ENCODE measurements at regions not wholly inside any gene's neighbourhood (a gene's known extent, or its start where the extent isn't known, plus 50 kb on each side); places are given as distances from the start of the nearest gene placed in this dataset.

GRCh38 chr4:106493086-106493485 is 124.5 kb upstream of the GIMD1 start:
- Histone ChIP-seq H3K27ac (ENCODE audit: low read depth, low read length) (no peak overlapping the region), H3K9me3 (ENCODE audit: control insufficient read depth, low read length) (no peaks in the 10 kb centered on the region), H3K36me3 (ENCODE audit: control insufficient read depth, insufficient read depth, low read length) (no peaks in the 10 kb centered on the region), H3K4me3 (ENCODE audit: low read length) (no peak overlapping the region), H3K4me1 (ENCODE audit: control insufficient read depth, insufficient read depth, low read length) (no peaks in the 10 kb centered on the region), H3K27me3 (ENCODE audit: control insufficient read depth, insufficient read depth, low read length, poor library complexity, severe bottlenecking) (no peaks in the 10 kb centered on the region), H3K9ac (ENCODE audit: extremely low read depth, low read length, poor library complexity, severe bottlenecking) (no peak overlapping the region)
- H3K36me3 Mint-ChIP-seq (ENCODE audit: low read depth) = no peaks in the 10 kb centered on the region
- no peak overlapping the region for H3K27ac Mint-ChIP-seq
- H3K27me3 Mint-ChIP-seq (ENCODE audit: insufficient read depth) = no peaks in the 10 kb centered on the region
- peaks cover 3% of the 10 kb centered on the region for H3K4me1 Mint-ChIP-seq
- peaks cover 7% of the 10 kb centered on the region for H3K9me3 Mint-ChIP-seq
- no peak for DNase-seq
- TF ChIP-seq, protein P1, sequence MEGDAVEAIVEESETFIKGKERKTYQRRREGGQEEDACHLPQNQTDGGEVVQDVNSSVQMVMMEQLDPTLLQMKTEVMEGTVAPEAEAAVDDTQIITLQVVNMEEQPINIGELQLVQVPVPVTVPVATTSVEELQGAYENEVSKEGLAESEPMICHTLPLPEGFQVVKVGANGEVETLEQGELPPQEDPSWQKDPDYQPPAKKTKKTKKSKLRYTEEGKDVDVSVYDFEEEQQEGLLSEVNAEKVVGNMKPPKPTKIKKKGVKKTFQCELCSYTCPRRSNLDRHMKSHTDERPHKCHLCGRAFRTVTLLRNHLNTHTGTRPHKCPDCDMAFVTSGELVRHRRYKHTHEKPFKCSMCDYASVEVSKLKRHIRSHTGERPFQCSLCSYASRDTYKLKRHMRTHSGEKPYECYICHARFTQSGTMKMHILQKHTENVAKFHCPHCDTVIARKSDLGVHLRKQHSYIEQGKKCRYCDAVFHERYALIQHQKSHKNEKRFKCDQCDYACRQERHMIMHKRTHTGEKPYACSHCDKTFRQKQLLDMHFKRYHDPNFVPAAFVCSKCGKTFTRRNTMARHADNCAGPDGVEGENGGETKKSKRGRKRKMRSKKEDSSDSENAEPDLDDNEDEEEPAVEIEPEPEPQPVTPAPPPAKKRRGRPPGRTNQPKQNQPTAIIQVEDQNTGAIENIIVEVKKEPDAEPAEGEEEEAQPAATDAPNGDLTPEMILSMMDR (conservative IDR thresholded peaks at IDR 0.05) = no peak
- H3K4me3 Mint-ChIP-seq = no peak overlapping the region

GRCh38 chr4:106486533-106486932 is 118.0 kb upstream of the GIMD1 start:
- H3K27ac Mint-ChIP-seq = no peak overlapping the region

GRCh38 chr4:106481801-106482200 is 113.2 kb upstream of the GIMD1 start:
- Mint-ChIP-seq H3K4me3 (no peak overlapping the region), H3K27ac (no peak overlapping the region), H3K4me1 (no peaks in the 10 kb centered on the region), H3K27me3 (ENCODE audit: insufficient read depth) (no peaks in the 10 kb centered on the region), H3K9me3 (no peaks in the 10 kb centered on the region), H3K36me3 (ENCODE audit: low read depth) (no peaks in the 10 kb centered on the region)
- Histone ChIP-seq H3K9me3 (ENCODE audit: control insufficient read depth, low read length) (no peaks in the 10 kb centered on the region), H3K4me3 (ENCODE audit: low read length) (no peak overlapping the region), H3K4me1 (ENCODE audit: control insufficient read depth, insufficient read depth, low read length) (no peaks in the 10 kb centered on the region), H3K36me3 (ENCODE audit: control insufficient read depth, insufficient read depth, low read length) (no peaks in the 10 kb centered on the region), H3K9ac (ENCODE audit: extremely low read depth, low read length, poor library complexity, severe bottlenecking) (no peak overlapping the region), H3K27me3 (ENCODE audit: control insufficient read depth, insufficient read depth, low read length, poor library complexity, severe bottlenecking) (no peaks in the 10 kb centered on the region), H3K27ac (ENCODE audit: low read depth, low read length) (no peak overlapping the region)
- no peak for DNase-seq
- WGBS, 2 experiments (ENCODE audit: insufficient coverage in 1 of 2, insufficient read length in 1 of 2) = 92 to 100% methylated on average over 2 to 3 of the region's 3 CpGs
- TF ChIP-seq, protein P1 (conservative IDR thresholded peaks at IDR 0.05) = no peak

More at GRCh38 chr4:106486533-106486932, 118.0 kb upstream of the GIMD1 start:
- Histone ChIP-seq H3K27me3 (ENCODE audit: control insufficient read depth, insufficient read depth, low read length, poor library complexity, severe bottlenecking) (no peaks in the 10 kb centered on the region), H3K4me3 (ENCODE audit: low read length) (no peak overlapping the region), H3K36me3 (ENCODE audit: control insufficient read depth, insufficient read depth, low read length) (no peaks in the 10 kb centered on the region), H3K9ac (ENCODE audit: extremely low read depth, low read length, poor library complexity, severe bottlenecking) (no peak overlapping the region), H3K27ac (ENCODE audit: low read depth, low read length) (no peak overlapping the region), H3K9me3 (ENCODE audit: control insufficient read depth, low read length) (no peaks in the 10 kb centered on the region), H3K4me1 (ENCODE audit: control insufficient read depth, insufficient read depth, low read length) (no peaks in the 10 kb centered on the region)
- Mint-ChIP-seq H3K4me3 (no peak overlapping the region), H3K9me3 (peaks cover 2% of the 10 kb centered on the region), H3K4me1 (no peaks in the 10 kb centered on the region), H3K27me3 (ENCODE audit: insufficient read depth) (no peaks in the 10 kb centered on the region), H3K36me3 (ENCODE audit: low read depth) (no peaks in the 10 kb centered on the region)
- DNase-seq = no peak
- 50 to 70% methylated on average over 2 of the region's 2 CpGs for WGBS, 2 experiments (ENCODE audit: insufficient coverage in 1 of 2, insufficient read length in 1 of 2)
- TF ChIP-seq, protein P1 (conservative IDR thresholded peaks at IDR 0.05) = no peak

Measured in endodermal cell (in vitro differentiated cells).